ENCODE measurements at regions not wholly inside any gene's neighbourhood (a gene's known extent, or its start where the extent isn't known, plus 50 kb on each side); places are given as distances from the start of the nearest gene placed in this dataset.

GRCh38 chr13:75124415-75124814 is 357.6 kb downstream of the TBC1D4 start:
- DNase-seq = no peak

GRCh38 chr13:75123428-75123827 is 358.5 kb downstream of the TBC1D4 start:
- DNase-seq = no peak

GRCh38 chr13:75120085-75120484 is 361.9 kb downstream of the TBC1D4 start:
- no peak for DNase-seq

GRCh38 chr13:75115171-75115570 is 366.8 kb downstream of the TBC1D4 start:
- DNase-seq = no peak

- DNase-seq = no peak
These were observed 378.0 kb downstream of the TBC1D4 start for GRCh38 chr13:75103976-75104375.

GRCh38 chr13:75102001-75102716 is 379.8 kb downstream of the TBC1D4 start:
- DNase-seq = no peak

- no peak for DNase-seq
These were observed 380.6 kb downstream of the TBC1D4 start for GRCh38 chr13:75101348-75101747.

- no peak for DNase-seq
These were observed 389.8 kb downstream of the TBC1D4 start for GRCh38 chr13:75092143-75092542.

GRCh38 chr13:75091718-75092117 is 390.3 kb downstream of the TBC1D4 start:
- DNase-seq = no peak

- no peak for DNase-seq
These were observed 390.9 kb downstream of the TBC1D4 start for GRCh38 chr13:75090872-75091615.

- no peak for DNase-seq
These were observed 393.1 kb downstream of the TBC1D4 start for GRCh38 chr13:75088915-75089314.

GRCh38 chr13:75079226-75079625 is 402.7 kb downstream of the TBC1D4 start:
- no peak for DNase-seq

GRCh38 chr13:75076476-75076875 is 405.5 kb downstream of the TBC1D4 start:
- DNase-seq = no peak

GRCh38 chr13:75073786-75074185 is 408.2 kb downstream of the TBC1D4 start:
- no peak for DNase-seq

GRCh38 chr13:75072891-75073290 is 409.1 kb downstream of the TBC1D4 start:
- no peak for DNase-seq

- DNase-seq = no peak
These were observed 409.6 kb downstream of the TBC1D4 start for GRCh38 chr13:75072368-75072767.

GRCh38 chr13:75071796-75072195 is 410.2 kb downstream of the TBC1D4 start:
- DNase-seq = no peak

- DNase-seq = no peak
These were observed 410.6 kb downstream of the TBC1D4 start for GRCh38 chr13:75071395-75071794.

- no peak for DNase-seq
These were observed 420.1 kb downstream of the TBC1D4 start for GRCh38 chr13:75061909-75062308.

GRCh38 chr13:75055296-75055695 is 426.7 kb downstream of the TBC1D4 start:
- no peak for DNase-seq

GRCh38 chr13:75052616-75053015 is 429.4 kb downstream of the TBC1D4 start:
- DNase-seq = no peak

GRCh38 chr13:75050419-75051046 is 431.4 kb downstream of the TBC1D4 start:
- no peak for DNase-seq

GRCh38 chr13:75049735-75050335 is 432.1 kb downstream of the TBC1D4 start:
- no peak for DNase-seq

GRCh38 chr13:75042807-75043206 is 439.2 kb downstream of the TBC1D4 start:
- DNase-seq = no peak
